ENCODE measurements at regions not wholly inside any gene's neighbourhood (a gene's known extent, or its start where the extent isn't known, plus 50 kb on each side); places are given as distances from the start of the nearest gene placed in this dataset.
"Not testable (repeated sequence)": the region's sequence is repeated elsewhere in the genome, so short reads cannot be mapped to it uniquely, and the experiment has no call there.

- DNase-seq = no peak
Measured at GRCh38 chr19:27891411-27891810, 1321.5 kb downstream of the UQCRFS1 start.

GRCh38 chr19:27890696-27891095, 1322.3 kb downstream of the UQCRFS1 start:
- DNase-seq = no peak

GRCh38 chr19:27890206-27890605, 1322.7 kb downstream of the UQCRFS1 start:
- no peak for DNase-seq

- DNase-seq = no peak
Measured at GRCh38 chr19:27889156-27889555, 1323.8 kb downstream of the UQCRFS1 start.

GRCh38 chr19:27887946-27888345, 1325.0 kb downstream of the UQCRFS1 start:
- DNase-seq = no peak

GRCh38 chr19:27885359-27885758, 1327.6 kb downstream of the UQCRFS1 start:
- DNase-seq = no peak

GRCh38 chr19:27884376-27884775, 1328.6 kb downstream of the UQCRFS1 start:
- DNase-seq = no peak

- no peak for DNase-seq
Measured at GRCh38 chr19:27881213-27881612, 1331.7 kb downstream of the UQCRFS1 start.

GRCh38 chr19:27876976-27877512, 1335.9 kb downstream of the UQCRFS1 start:
- DNase-seq = no peak

- DNase-seq = no peak
Measured at GRCh38 chr19:27876489-27876888, 1336.5 kb downstream of the UQCRFS1 start.

- DNase-seq = no peak
Measured at GRCh38 chr19:27872370-27872769, 1340.6 kb downstream of the UQCRFS1 start.

GRCh38 chr19:27870293-27870692, 1342.7 kb downstream of the UQCRFS1 start:
- no peak for DNase-seq

GRCh38 chr19:27868007-27868406, 1344.9 kb downstream of the UQCRFS1 start:
- DNase-seq = no peak

- DNase-seq = no peak
Measured at GRCh38 chr19:27865927-27866777, 1346.8 kb downstream of the UQCRFS1 start.

- no peak for DNase-seq
Measured at GRCh38 chr19:27861411-27861975, 1351.5 kb downstream of the UQCRFS1 start.

GRCh38 chr19:27860309-27860934, 1352.5 kb downstream of the UQCRFS1 start:
- no peak for DNase-seq

GRCh38 chr19:27859689-27860088, 1353.3 kb downstream of the UQCRFS1 start:
- no peak for DNase-seq

GRCh38 chr19:27858981-27859581, 1353.9 kb downstream of the UQCRFS1 start:
- DNase-seq = no peak

GRCh38 chr19:27852931-27853330, 1360.0 kb downstream of the UQCRFS1 start:
- DNase-seq = not testable (repeated sequence)

- DNase-seq = no peak
Measured at GRCh38 chr19:27851543-27852060, 1361.3 kb downstream of the UQCRFS1 start.

GRCh38 chr19:27851002-27851481, 1361.9 kb downstream of the UQCRFS1 start:
- no peak for DNase-seq

GRCh38 chr19:27846944-27847343, 1366.0 kb downstream of the UQCRFS1 start:
- no peak for DNase-seq

- no peak for DNase-seq
Measured at GRCh38 chr19:27844261-27844660, 1368.7 kb downstream of the UQCRFS1 start.
